ENCODE measurements at regions not wholly inside any gene's neighbourhood (a gene's known extent, or its start where the extent isn't known, plus 50 kb on each side); places are given as distances from the start of the nearest gene placed in this dataset.

DNA sequence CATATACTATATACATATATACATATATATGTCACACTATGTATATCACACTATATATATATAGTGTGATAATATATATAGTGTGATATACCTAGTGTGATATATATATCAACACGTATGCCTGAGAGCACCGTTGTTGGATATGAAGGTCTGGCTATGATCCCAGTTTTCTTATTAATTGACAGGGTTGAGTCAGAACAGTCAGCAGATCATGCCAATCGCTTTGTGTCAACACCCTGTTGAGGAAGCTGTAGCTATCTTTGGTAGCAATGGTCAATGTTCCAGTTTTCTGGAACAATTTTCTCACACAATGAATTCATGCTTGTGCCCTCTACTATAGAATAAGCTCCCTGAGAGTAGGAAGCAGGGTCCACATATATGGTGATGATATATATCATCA lies 496.0 kb upstream of the AGA start:
- DNase-seq (no peak), ATAC-seq (no peak)
- no peak for TF ChIP-seq POLR2A (IDR thresholded peaks at IDR 0.05)
- TF ChIP-seq, protein P1, sequence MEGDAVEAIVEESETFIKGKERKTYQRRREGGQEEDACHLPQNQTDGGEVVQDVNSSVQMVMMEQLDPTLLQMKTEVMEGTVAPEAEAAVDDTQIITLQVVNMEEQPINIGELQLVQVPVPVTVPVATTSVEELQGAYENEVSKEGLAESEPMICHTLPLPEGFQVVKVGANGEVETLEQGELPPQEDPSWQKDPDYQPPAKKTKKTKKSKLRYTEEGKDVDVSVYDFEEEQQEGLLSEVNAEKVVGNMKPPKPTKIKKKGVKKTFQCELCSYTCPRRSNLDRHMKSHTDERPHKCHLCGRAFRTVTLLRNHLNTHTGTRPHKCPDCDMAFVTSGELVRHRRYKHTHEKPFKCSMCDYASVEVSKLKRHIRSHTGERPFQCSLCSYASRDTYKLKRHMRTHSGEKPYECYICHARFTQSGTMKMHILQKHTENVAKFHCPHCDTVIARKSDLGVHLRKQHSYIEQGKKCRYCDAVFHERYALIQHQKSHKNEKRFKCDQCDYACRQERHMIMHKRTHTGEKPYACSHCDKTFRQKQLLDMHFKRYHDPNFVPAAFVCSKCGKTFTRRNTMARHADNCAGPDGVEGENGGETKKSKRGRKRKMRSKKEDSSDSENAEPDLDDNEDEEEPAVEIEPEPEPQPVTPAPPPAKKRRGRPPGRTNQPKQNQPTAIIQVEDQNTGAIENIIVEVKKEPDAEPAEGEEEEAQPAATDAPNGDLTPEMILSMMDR (IDR thresholded peaks at IDR 0.05) = no peak
- Histone ChIP-seq H3K36me3 (replicated peaks in 1 of 2; ENCODE audit: insufficient read depth in 1 of 2, low read depth in 2 of 2) (no peaks in the 10 kb centered on the region), H3K4me3 (no peak overlapping the region), H3K4me1 (peaks cover 6% of the 10 kb centered on the region), H3K27me3 (no peaks in the 10 kb centered on the region), H3K9me3 (no peaks in the 10 kb centered on the region), H3K27ac (no peak overlapping the region)
- 38 to 53% methylated on average over 3 of the region's 3 CpGs for WGBS, 2 donors
- intact Hi-C loops (cut with DNase I) = no loop called here

DNA sequence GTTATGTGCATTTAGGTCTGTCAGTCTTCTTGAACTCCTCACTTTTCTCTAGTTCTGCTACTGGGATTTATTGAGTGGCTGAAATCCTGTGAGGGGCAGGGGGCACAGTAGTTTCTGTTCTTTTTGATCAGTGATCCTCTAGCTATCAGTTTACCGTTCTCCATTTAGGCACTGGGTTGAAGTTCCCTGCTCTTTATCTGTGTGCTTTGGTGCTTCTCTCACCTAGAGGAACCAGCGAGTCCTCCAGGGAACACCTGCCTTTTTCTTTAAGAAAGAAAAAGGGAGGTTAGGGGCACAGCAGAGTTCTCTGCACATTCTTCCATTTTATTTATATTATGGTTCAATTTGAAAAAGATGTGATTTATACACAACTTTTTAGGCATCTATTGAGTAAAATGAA lies 503.0 kb upstream of the AGA start:
- intact Hi-C loops (cut with DNase I) = no loop called here
- TF ChIP-seq, protein P1 (IDR thresholded peaks at IDR 0.05) = no peak
- ATAC-seq (no peak), DNase-seq (no peak)
- Histone ChIP-seq H3K27ac (no peak overlapping the region), H3K9me3 (no peaks in the 10 kb centered on the region), H3K27me3 (no peaks in the 10 kb centered on the region), H3K4me3 (no peak overlapping the region), H3K4me1 (no peaks in the 10 kb centered on the region), H3K36me3 (replicated peaks in 1 of 2; ENCODE audit: insufficient read depth in 1 of 2, low read depth in 2 of 2) (no peaks in the 10 kb centered on the region)
- WGBS, 2 donors = 44% methylated on average over 2 of the region's 2 CpGs

DNA sequence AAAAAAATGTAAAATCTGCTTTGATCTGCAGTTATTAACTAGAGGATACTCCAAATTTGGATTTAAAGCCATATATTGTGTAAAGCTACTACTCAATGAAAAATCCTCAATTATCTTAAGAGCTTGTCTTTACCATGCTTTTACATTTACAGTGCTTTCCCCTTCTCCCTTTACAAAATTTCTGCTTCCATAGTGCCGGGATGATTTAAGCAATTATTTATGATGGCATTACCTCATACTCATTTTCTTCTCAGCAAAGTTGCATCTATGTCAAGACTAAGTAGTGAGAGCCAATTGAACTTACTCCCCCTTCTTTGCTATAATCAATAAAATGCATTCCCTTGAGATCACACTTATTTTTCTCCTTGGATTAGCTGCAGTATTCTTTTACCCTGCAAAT lies 505.4 kb upstream of the AGA start:
- TF ChIP-seq, protein P1 (IDR thresholded peaks at IDR 0.05) = no peak

DNA sequence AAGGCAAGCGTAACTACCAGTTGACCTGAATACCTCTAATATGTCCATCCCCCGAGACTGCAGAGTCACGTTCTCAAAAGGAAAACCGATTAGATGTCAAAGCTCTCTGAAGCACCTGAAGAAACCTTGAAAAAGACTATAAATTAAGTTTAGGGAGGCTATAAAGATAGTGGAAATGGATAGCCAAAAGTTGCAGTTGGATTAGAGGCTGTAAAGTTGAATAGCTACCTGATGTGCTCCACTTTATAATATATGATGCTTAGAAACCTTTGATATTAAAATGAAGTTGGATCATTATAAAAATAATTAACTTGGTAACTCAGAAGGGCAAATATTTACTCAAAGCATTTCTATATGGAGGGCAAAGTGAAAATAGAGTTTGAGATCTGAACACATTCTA lies 506.6 kb upstream of the AGA start:
- H3K27me3 ChIP-seq = no peaks in the 10 kb centered on the region
- intact Hi-C loops (cut with DNase I) = no loop called here
- ATAC-seq (no peak), DNase-seq (no peak)
- no peaks in the 10 kb centered on the region for H3K4me1 ChIP-seq
- no peak overlapping the region for H3K27ac ChIP-seq
- H3K4me3 ChIP-seq = no peak overlapping the region
- 58 to 78% methylated on average over 4 of the region's 4 CpGs for WGBS, 2 donors
- H3K36me3 ChIP-seq (replicated peaks in 1 of 2; ENCODE audit: insufficient read depth in 1 of 2, low read depth in 2 of 2) = no peaks in the 10 kb centered on the region
- no peaks in the 10 kb centered on the region for H3K9me3 ChIP-seq
- TF ChIP-seq, protein P1 (IDR thresholded peaks at IDR 0.05) = no peak
- TF ChIP-seq POLR2A (IDR thresholded peaks at IDR 0.05) = no peak

More for the DNA sequence above, 505.4 kb upstream of the AGA start:
- Histone ChIP-seq H3K27me3 (no peaks in the 10 kb centered on the region), H3K4me3 (no peak overlapping the region), H3K36me3 (replicated peaks in 1 of 2; ENCODE audit: insufficient read depth in 1 of 2, low read depth in 2 of 2) (no peaks in the 10 kb centered on the region), H3K4me1 (no peaks in the 10 kb centered on the region), H3K27ac (no peak overlapping the region), H3K9me3 (no peaks in the 10 kb centered on the region)
- DNase-seq = no peak
- no peak for ATAC-seq
- intact Hi-C loops (cut with DNase I) = no loop called here
- WGBS, 2 donors = 83 to 87% methylated on average over 1 of the region's 1 CpG

DNA sequence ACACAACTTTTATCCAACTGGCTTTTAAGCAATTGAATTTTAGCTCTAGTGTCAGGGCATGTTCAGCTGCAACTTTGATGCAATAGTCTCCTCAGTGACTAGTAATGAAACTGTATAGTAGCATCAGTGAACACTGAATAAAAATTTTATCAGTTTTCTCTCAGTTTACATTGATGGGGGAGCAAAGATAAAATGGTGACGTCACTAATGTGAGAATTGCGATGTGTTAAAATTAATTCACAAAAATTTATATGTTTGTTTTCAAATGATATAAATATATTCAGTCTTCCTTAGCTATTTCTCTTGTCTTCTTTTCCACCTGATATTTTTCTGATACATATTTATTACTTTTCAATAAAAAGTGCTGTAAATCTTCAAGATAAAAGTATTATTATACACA lies 508.8 kb upstream of the AGA start:
- DNase-seq = no peak
- Histone ChIP-seq H3K27me3 (no peaks in the 10 kb centered on the region), H3K27ac (no peak overlapping the region), H3K36me3 (replicated peaks in 1 of 2; ENCODE audit: insufficient read depth in 1 of 2, low read depth in 2 of 2) (no peaks in the 10 kb centered on the region), H3K9me3 (no peaks in the 10 kb centered on the region), H3K4me1 (no peaks in the 10 kb centered on the region), H3K4me3 (no peak overlapping the region)
- no peak for ATAC-seq
- WGBS, 2 donors = 84 to 85% methylated on average over 2 of the region's 2 CpGs
- no peak for TF ChIP-seq POLR2A (IDR thresholded peaks at IDR 0.05)
- TF ChIP-seq, protein P1 (IDR thresholded peaks at IDR 0.05) = no peak
- intact Hi-C loops (cut with DNase I) = no loop called here
